CD4-positive, alpha-beta T cell treated with Interleukin-6 for 4 hours (primary cell): ENCODE measurements at regions not wholly inside any gene's neighbourhood (a gene's known extent, or its start where the extent isn't known, plus 50 kb on each side); places are given as distances from the start of the nearest gene placed in this dataset.
A peak's percentile ranks its signal among the peaks of the same experiment; 100 is the strongest.

Experiments used
- DNase-seq: peaks from one replicate; pipeline ENCODE4 v3.0.0-alpha.2; 2020; ENCODE audit warnings: mixed read lengths

- no peak for DNase-seq
Observed at GRCh38 chr5:3393122-3393919, 202.3 kb upstream of the IRX1 start.

DNA sequence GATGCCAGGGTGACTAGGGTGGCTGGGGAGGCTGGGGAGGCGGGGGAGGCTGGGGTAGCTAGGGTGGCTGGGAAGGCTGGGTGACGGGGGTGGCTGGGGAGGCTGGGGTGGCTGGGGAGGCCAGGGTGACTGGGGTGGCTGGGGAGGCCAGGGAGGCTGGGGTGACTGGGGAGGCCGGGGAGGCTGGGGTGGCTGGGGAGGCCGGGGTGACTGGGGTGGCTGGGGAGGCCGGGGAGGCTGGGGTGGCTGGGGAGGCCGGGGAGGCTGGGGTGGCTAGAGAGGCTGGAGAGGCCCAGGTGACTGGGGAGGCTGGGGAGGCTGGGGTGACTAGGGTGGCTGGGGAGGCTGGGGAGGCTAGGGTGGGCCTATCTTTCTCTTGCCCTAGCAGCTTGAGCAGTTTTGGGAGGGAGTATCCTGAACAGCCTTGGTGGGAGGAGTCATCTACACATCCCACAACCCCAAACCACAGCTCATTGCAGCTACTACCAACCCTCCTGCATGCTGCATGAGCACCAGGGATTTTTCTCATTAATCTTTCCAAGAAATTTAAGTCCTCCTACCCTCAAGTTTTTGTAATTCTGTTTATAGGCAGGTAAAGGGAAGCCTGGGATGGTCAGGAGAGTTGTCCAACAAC, 203.2 kb upstream of the IRX1 start:
- DNase-seq, result peak; percentile 18

DNA sequence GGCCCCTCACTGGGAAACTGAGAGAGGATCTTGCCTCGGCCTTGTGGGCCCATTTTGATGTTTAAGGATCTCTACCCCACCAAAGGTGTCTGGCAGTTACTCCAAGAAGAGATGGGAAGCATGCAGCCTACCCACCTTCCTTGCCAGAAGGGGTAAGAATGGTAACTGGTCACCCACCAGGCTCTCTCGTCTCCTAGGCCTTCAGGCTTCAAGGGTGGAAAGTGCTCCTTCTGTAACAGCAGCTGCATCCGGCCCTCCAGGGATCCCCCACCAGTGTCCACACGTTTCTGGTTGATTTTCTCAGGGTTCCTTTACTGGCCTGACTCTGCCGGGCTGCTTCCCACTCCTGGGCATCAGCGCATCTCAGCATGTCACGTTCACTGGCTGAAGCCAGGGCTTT, 204.4 kb upstream of the IRX1 start:
- DNase-seq, result no peak

GRCh38 chr5:3389471-3390026, 206.1 kb upstream of the IRX1 start:
- DNase-seq, result no peak

DNA sequence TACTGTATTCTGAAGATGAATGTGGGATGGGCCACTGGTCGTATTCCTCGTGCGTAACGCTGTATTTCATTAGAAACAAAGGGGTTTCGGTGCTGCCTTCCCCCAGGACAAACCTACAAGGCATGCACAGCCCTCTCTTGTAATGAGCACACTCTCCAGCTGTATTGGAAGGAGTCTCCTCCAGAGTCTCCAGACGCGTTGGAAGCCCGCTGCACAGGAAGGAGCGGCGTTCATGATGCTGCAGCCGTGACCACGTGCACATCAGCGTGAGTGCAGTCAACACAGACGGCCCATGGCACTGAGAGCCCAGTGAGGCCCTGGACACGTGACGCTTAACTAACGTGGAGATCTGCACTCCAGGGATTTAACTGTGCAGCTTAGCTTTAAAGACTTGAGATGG, 209.0 kb upstream of the IRX1 start:
- no peak for DNase-seq

DNA sequence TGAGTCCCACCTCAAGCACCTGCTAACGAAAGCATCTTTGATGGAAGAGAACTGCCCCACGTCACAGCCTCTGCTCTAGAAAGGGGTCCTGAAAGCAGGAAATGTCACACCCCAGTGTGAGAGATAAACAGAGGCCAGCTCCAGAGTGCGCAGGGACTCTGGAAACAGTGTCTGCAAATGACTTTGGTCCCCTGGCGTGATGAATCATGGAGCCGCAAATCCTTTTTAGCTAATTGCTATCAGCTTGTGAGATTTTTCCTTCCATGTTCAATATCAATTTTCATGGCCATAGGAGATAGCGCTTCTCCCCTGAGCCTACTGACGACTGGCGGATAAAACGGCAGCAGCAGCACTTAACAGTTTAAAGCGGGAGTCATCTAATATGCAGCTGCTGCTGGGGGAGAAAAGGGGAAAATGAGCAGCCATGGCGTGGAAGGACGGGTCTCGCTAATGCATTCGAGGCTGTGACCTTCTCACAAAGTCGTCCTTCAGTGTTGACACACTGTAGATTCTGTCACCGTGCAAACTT, 209.6 kb upstream of the IRX1 start:
- DNase-seq, result no peak

DNA sequence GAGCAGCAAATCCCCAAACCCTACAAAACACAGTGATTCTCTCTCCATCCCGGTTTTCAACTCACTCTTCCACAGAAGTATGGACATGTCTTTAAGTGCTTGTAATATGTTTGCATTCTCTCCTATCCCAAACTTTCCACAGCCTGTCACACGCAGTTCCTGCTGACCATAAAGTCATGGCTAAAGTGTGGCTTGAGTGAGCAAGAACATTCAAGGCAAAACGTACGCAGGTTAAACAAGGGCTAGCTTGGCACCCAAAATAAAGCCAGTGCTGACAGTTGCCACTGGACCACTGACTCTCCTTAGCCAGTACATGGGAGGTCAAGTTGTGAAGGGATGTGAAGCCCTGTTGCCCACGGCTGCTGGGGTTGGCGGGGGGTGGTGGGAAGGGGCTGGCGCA, 211.1 kb upstream of the IRX1 start:
- no peak for DNase-seq

DNA sequence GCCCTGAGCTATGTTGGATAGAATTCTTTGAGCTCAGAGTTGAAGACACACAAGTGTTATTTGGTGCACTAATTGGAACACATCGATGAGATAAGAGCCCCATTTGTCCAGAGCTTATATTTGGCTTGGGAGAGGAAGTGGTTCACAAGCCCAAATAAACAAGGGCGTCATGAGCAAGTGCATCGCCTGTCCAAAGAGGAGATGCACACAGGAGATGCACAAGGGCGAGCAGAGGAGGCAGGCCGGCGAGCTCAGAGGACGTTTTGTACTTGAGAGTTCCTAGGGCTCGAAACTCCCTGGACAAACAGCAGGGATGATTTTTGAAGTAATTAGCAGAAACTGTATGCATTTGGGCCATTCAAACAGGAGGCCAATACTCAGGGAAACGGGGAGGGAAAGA, 212.8 kb upstream of the IRX1 start:
- DNase-seq, result no peak

DNA sequence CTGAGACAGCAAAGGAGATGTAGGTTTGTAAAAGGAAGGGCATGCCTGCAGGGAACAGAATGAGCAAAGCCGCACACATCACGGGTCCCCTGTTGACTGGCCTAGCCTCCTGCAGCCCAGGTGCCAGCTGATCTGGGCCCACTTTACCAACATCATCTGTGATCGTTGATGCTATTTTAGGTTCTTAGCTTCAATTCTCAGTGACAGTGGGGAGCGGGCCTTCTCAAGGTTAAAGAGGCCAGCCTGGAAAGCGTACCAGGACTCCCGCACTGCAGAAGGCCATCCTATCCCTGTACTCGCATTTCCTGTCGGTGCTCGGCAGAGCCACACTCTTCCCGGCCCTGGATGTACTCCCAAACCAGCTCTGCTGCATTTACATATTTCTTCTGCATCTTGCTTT, 213.5 kb upstream of the IRX1 start:
- DNase-seq, result no peak

DNA sequence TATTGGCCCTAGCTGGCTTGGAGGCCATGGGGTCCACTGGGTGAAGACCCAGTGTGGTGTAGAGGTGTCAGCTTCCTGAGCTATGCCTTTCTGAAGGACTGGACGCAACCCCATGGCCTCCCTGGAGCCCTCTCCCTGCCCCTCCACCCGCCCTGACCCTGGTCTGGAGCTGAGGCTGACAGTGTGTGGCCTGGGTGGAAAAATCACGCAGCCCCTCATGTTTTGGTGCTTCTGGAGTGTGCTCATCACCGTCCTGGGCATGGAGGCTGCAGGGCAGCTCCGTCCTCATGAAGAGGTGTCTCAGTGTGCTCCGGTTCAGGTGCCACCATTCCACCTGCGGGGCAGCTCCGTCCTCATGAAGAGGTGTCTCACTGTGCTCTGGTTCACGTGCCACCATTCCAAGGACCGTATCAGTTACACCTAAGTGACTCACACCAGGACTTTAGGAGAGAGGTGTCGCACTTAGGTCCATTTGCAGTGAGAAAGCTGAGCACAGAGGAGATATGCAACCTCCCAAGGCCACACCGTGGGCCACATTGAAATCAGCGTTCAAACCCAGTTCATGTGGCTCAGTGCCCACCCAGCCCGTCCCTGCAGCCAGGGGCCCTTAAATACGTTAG, 214.3 kb upstream of the IRX1 start:
- no peak for DNase-seq

DNA sequence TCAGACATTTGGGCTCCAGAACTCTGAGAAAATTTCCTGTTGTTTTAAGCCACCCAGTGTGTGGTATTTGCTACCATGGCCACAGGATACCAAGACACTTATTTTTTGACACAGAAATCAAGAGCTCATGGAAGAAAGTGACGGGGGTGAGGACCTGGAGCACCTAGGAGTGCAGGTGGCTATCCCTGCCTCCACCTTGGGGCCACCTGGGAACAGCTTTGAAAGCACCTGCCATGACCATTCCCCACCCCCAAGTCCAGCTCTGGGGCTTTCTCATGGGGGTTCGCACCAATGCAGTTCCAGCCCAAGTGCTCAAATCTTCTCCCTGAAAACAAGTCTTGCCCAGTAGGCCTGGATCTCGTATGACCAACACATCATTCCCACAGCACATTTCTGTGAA, 214.9 kb upstream of the IRX1 start:
- DNase-seq, result no peak

DNA sequence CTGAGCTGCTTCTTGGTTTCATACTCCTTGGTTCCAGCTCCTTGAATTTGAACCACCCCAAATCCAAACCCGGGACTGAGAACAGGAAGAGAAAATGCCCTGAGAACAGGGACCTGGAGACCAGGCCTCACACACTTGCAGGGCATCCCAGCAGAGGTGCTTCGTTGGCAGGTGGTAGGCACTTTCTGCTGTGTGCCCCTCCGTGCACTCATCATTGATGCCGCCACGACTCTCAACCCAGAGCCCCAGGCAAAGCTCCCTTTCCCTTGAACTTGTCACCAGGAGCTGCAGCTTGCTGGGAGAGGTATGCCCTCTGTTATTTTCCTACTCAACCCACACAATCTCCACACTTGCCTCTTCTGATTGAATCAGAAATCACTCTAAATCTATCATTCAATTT, 217.8 kb upstream of the IRX1 start:
- no peak for DNase-seq

GRCh38 chr5:3377176-3377575, 218.5 kb upstream of the IRX1 start:
- DNase-seq, result no peak

GRCh38 chr5:3376611-3377010, 219.0 kb upstream of the IRX1 start:
- DNase-seq, result no peak

DNA sequence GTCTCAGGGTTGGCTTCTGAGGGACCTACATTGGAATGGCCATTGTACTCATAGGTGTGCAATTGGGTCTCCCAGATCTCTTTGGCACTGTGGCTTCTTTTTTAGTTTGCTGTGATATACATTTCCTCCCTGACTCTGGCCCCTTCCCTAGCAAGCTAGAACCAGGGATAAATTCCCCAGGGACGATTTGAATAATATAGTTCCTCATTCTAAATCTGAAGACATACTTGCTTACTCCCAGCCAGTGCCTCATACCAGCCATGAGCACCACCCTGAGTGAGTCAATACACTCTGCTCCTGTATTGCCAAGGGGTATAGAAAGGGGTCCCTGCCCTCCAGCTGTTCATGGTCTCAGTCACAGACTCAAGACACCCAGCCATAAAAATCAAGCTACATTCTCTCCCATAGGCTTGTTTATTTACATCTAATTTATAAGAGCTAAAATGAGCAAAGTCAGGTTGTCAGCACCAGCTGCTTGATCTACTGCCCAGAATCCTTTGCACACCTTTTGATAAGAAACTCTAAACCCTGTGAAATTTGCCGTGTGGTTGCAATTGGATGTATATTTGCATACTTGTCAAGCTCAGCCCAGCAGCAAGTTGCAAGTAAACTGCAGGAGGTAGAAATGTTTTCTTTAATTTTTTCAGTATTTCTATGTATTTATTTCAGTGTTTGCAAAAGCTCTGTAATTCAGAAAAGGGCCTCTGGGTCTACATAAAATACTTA, 219.9 kb upstream of the IRX1 start:
- no peak for DNase-seq

GRCh38 chr5:3373391-3373790, 222.2 kb upstream of the IRX1 start:
- no peak for DNase-seq

GRCh38 chr5:3372289-3372688, 223.3 kb upstream of the IRX1 start:
- no peak for DNase-seq

GRCh38 chr5:3365501-3366215, 230.0 kb upstream of the IRX1 start:
- DNase-seq, result no peak

- no peak for DNase-seq
Observed at GRCh38 chr5:3364941-3365340, 230.7 kb upstream of the IRX1 start.

DNA sequence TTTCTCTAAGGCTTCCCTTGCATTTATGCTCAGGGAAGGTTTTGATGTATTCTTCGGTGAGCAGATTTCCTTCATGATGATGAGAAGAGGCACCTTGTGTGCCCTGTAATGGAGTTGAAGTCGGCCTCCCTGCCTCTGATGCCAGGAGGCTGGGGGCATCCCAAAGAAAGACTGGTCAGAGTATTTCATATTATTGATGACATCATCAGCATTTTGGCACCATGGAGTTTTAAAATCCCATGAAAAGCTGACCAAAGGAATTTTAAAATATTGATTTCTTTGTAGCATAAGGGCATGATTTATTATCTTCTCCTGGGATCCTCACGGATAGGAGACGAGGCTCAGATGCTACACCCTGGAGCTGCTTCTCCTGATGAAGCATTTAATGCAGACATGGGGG, 231.2 kb upstream of the IRX1 start:
- DNase-seq, result no peak

GRCh38 chr5:3362606-3362910, 233.1 kb upstream of the IRX1 start:
- no peak for DNase-seq

DNA sequence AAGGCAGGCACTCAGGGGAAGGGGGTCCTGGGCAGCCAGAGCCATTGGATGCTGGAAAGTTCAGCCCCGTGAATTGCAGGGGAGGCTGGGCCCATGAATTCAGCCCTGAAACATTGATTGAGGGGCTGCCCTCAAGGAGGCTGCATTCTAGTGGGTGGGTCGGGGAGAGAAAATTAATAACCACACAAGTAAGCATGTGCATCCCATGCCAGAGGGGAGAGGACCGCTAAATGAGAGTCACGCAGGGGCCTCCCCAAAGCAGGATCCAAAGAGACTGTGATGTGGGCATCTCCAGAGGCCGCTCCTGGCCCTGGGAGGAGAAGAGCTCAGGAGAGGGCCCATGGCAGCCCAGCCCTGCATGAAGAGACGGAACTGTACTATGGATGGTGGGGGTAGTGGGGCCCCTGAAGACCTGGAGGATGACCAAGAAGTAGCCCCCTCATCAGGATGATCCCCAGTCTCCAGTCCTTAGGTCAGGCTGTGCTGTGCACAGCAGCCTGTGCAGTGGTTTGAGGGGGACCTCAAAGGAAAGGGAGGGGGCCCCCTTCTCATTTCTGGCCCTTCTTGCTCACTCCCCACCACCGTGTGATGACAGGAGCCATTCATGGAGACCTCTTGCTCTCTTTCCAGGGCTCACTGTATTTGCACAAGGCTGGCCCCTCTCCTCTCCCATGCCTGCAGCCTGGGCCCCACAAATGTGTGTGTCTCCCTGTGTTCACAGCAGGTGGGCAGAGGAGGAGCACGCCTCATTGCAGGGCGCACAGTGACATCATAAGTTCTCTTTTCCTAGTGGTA, 233.6 kb upstream of the IRX1 start:
- DNase-seq, result no peak
